ENCODE measurements at regions not wholly inside any gene's neighbourhood (a gene's known extent, or its start where the extent isn't known, plus 50 kb on each side); places are given as distances from the start of the nearest gene placed in this dataset.

DNA sequence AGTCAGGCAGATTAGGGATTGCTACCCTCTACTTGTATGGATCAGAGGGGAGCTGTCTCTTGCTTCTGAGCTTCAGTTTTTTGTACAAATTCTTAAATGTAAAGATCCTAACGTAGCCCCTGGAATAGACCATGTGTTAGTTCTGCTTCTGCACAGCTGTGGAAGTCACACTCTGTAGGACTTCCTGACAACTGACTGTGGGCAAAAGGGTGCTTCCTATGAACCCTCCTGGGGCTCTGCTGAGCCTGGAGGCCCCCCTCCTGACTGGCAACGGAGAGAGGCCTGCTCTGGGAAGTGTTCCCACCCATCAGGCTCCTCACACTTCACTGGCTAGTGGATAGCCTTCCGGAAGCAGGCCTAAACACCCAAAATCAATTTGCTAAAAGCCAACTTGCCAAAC, 131.0 kb downstream of the RPLP1 start:
- no peak for TF ChIP-seq POLR2AphosphoS5 (IDR thresholded peaks at IDR 0.05)
- TF ChIP-seq POLR2A (IDR thresholded peaks at IDR 0.05) = no peak
